ENCODE measurements at regions not wholly inside any gene's neighbourhood (a gene's known extent, or its start where the extent isn't known, plus 50 kb on each side); places are given as distances from the start of the nearest gene placed in this dataset.

DNA sequence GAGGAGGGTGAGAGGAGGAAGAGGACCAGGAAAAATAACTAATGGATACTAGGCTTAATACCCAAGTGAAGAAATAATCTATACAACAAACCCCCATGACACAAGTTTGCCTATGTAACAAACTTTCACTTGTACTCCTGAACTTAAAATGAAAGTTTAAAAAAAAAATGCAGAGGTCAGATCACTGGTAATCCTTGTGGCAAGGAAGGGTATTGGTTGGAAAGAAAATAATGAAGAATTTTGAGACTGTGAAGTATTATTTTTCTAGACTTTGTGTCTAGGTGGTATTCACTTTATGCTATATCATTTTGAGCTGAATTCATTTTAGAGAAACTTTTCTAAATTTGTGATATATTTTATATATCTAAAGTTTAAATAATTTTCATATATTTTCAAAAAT, 547.5 kb downstream of the MMUT start:
- TF ChIP-seq CEBPB (IDR thresholded peaks at IDR 0.05) (no peak), EP300 (IDR thresholded peaks at IDR 0.05; ENCODE audit: borderline replicate concordance) (no peak), TAF1 (IDR thresholded peaks at IDR 0.05; ENCODE audit: low read depth) (no peak), YY1 (IDR thresholded peaks at IDR 0.05; ENCODE audit: low read depth) (no peak)
- TF ChIP-seq, protein P1, sequence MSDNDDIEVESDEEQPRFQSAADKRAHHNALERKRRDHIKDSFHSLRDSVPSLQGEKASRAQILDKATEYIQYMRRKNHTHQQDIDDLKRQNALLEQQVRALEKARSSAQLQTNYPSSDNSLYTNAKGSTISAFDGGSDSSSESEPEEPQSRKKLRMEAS (IDR thresholded peaks at IDR 0.05), result no peak

All from Ishikawa (cell line).